Activated effector memory CD4-positive, alpha-beta T cell treated with Interleukin-2 at 50 U/mL for 16 hours (primary cell): ENCODE measurements at regions not wholly inside any gene's neighbourhood (a gene's known extent, or its start where the extent isn't known, plus 50 kb on each side); places are given as distances from the start of the nearest gene placed in this dataset.

ENCODE experiments used
- DNase-seq: peaks from one replicate; pipeline ENCODE4 v3.0.0-alpha.2; 2020

GRCh38 chr11:127194521-127194920 is 194.0 kb upstream of the KIRREL3 start:
- DNase-seq: no peak

GRCh38 chr11:127193950-127194349 is 193.4 kb upstream of the KIRREL3 start:
- no peak for DNase-seq

GRCh38 chr11:127191689-127192088 is 191.1 kb upstream of the KIRREL3 start:
- DNase-seq: no peak

- no peak for DNase-seq
Measured at GRCh38 chr11:127191261-127191660, 190.7 kb upstream of the KIRREL3 start.

GRCh38 chr11:127182586-127183203 is 182.1 kb upstream of the KIRREL3 start:
- DNase-seq: no peak

- no peak for DNase-seq
Measured at GRCh38 chr11:127157225-127157624, 156.7 kb upstream of the KIRREL3 start.

- DNase-seq: no peak
Measured at GRCh38 chr11:127149410-127149809, 148.8 kb upstream of the KIRREL3 start.

GRCh38 chr11:127143251-127143650 is 142.7 kb upstream of the KIRREL3 start:
- no peak for DNase-seq

- no peak for DNase-seq
Measured at GRCh38 chr11:127138613-127139012, 138.0 kb upstream of the KIRREL3 start.

GRCh38 chr11:127137771-127138280 is 137.3 kb upstream of the KIRREL3 start:
- no peak for DNase-seq

- DNase-seq: no peak
Measured at GRCh38 chr11:127136438-127136837, 135.9 kb upstream of the KIRREL3 start.

GRCh38 chr11:127135256-127135655 is 134.7 kb upstream of the KIRREL3 start:
- DNase-seq: no peak

- DNase-seq: no peak
Measured at GRCh38 chr11:127133061-127133460, 132.5 kb upstream of the KIRREL3 start.

- no peak for DNase-seq
Measured at GRCh38 chr11:127130321-127130720, 129.8 kb upstream of the KIRREL3 start.

- no peak for DNase-seq
Measured at GRCh38 chr11:127126986-127127385, 126.4 kb upstream of the KIRREL3 start.

- no peak for DNase-seq
Measured at GRCh38 chr11:127119356-127119755, 118.8 kb upstream of the KIRREL3 start.

GRCh38 chr11:127118811-127119210 is 118.2 kb upstream of the KIRREL3 start:
- no peak for DNase-seq

- DNase-seq: no peak
Measured at GRCh38 chr11:127117231-127117739, 116.7 kb upstream of the KIRREL3 start.

- DNase-seq: no peak
Measured at GRCh38 chr11:127115844-127116243, 115.3 kb upstream of the KIRREL3 start.

GRCh38 chr11:127114035-127114434 is 113.5 kb upstream of the KIRREL3 start:
- DNase-seq: no peak

- DNase-seq: no peak
Measured at GRCh38 chr11:127110542-127110941, 110.0 kb upstream of the KIRREL3 start.

- DNase-seq: no peak
Measured at GRCh38 chr11:127109796-127110480, 109.4 kb upstream of the KIRREL3 start.

- DNase-seq: no peak
Measured at GRCh38 chr11:127108838-127109237, 108.3 kb upstream of the KIRREL3 start.

GRCh38 chr11:127106938-127107337 is 106.4 kb upstream of the KIRREL3 start:
- DNase-seq: no peak
